ENCODE measurements at regions not wholly inside any gene's neighbourhood (a gene's known extent, or its start where the extent isn't known, plus 50 kb on each side); places are given as distances from the start of the nearest gene placed in this dataset.

GRCh38 chrX:30144971-30145731 lies 70.2 kb upstream of the MAGEB2 start:
- TF ChIP-seq CTCF (IDR thresholded peaks at IDR 0.05) (no peak), EZH2phosphoT487 (IDR thresholded peaks at IDR 0.05) (no peak)

Data from neural progenitor cell (in vitro differentiated cells).